ENCODE measurements at regions not wholly inside any gene's neighbourhood (a gene's known extent, or its start where the extent isn't known, plus 50 kb on each side); places are given as distances from the start of the nearest gene placed in this dataset.
"Not testable (repeated sequence)": the region's sequence is repeated elsewhere in the genome, so short reads cannot be mapped to it uniquely, and the experiment has no call there.

- DNase-seq: no peak
Measured at GRCh38 chr5:39624890-39625289, 200.1 kb upstream of the DAB2 start.

GRCh38 chr5:39624268-39624886 lies 199.6 kb upstream of the DAB2 start:
- no peak for DNase-seq

GRCh38 chr5:39623291-39623865 lies 198.6 kb upstream of the DAB2 start:
- no peak for DNase-seq

- no peak for DNase-seq
Measured at GRCh38 chr5:39622281-39622680, 197.5 kb upstream of the DAB2 start.

GRCh38 chr5:39619168-39619818 lies 194.5 kb upstream of the DAB2 start:
- DNase-seq: no peak

- DNase-seq: no peak
Measured at GRCh38 chr5:39618391-39618790, 193.6 kb upstream of the DAB2 start.

GRCh38 chr5:39616131-39616530 lies 191.4 kb upstream of the DAB2 start:
- DNase-seq: no peak

GRCh38 chr5:39611076-39611475 lies 186.3 kb upstream of the DAB2 start:
- not testable (repeated sequence) for DNase-seq

- DNase-seq: no peak
Measured at GRCh38 chr5:39608024-39608423, 183.2 kb upstream of the DAB2 start.

- no peak for DNase-seq
Measured at GRCh38 chr5:39606591-39606990, 181.8 kb upstream of the DAB2 start.

- no peak for DNase-seq
Measured at GRCh38 chr5:39605588-39606575, 181.1 kb upstream of the DAB2 start.

- DNase-seq: no peak
Measured at GRCh38 chr5:39605145-39605544, 180.4 kb upstream of the DAB2 start.

GRCh38 chr5:39604491-39604890 lies 179.7 kb upstream of the DAB2 start:
- no peak for DNase-seq

GRCh38 chr5:39599721-39600431 lies 175.1 kb upstream of the DAB2 start:
- DNase-seq: no peak

- no peak for DNase-seq
Measured at GRCh38 chr5:39598661-39599248, 174.0 kb upstream of the DAB2 start.

GRCh38 chr5:39588179-39588578 lies 163.4 kb upstream of the DAB2 start:
- DNase-seq: no peak

GRCh38 chr5:39587675-39588074 lies 162.9 kb upstream of the DAB2 start:
- DNase-seq: no peak

- DNase-seq: no peak
Measured at GRCh38 chr5:39586185-39586584, 161.4 kb upstream of the DAB2 start.

GRCh38 chr5:39584927-39585326 lies 160.1 kb upstream of the DAB2 start:
- no peak for DNase-seq

GRCh38 chr5:39580702-39581453 lies 156.1 kb upstream of the DAB2 start:
- DNase-seq: no peak

- no peak for DNase-seq
Measured at GRCh38 chr5:39579750-39580149, 155.0 kb upstream of the DAB2 start.
